GM19438 (cell line): ENCODE measurements at regions not wholly inside any gene's neighbourhood (a gene's known extent, or its start where the extent isn't known, plus 50 kb on each side); places are given as distances from the start of the nearest gene placed in this dataset.

Experiments
- ATAC-seq: cut with Tn5 transposase; IDR thresholded peaks from one replicate; pipeline ENCODE4 v1.9.1; 2021; ENCODE audit warnings: low read depth; ENCODE audit not compliant: unreplicated experiment

DNA sequence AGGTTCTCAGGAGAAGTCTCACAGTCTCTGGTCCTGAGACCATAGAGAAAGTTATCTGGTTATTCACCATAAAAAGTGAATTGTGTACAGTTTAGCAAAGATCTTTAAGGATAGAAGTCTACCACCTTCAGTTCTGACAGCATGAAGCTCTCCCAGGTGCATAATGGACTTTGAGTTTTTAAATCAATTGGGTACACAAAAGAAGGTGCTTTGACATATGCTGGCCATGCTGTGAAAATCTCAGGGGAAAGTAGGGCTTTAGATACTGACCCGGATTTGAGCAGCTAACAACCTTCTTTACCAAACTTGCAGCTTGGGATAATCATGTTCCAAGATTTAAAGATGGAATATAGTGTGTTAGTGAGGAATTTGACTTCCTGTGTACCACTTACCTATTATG, 264.2 kb downstream of the ZSWIM6 start:
- ATAC-seq = no peak

DNA sequence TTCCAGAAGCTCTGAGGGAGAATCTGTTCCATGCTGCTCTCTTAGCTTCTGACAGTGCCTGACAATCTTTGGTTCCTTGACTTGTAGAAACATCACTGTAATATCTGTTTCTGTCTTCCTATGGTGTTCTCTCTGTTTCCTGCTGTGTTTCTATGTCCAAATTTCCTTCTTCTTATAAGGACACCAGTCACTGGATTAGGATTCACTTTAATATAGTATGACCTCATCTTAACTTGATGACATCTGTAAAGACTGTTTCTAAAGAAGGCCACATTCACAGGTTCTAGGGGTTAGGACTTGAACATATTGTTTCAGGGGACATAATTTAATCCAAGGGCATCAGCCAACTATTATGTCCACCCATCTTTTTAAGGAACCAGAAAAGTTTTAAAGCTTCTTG, 265.6 kb downstream of the ZSWIM6 start:
- no peak for ATAC-seq

DNA sequence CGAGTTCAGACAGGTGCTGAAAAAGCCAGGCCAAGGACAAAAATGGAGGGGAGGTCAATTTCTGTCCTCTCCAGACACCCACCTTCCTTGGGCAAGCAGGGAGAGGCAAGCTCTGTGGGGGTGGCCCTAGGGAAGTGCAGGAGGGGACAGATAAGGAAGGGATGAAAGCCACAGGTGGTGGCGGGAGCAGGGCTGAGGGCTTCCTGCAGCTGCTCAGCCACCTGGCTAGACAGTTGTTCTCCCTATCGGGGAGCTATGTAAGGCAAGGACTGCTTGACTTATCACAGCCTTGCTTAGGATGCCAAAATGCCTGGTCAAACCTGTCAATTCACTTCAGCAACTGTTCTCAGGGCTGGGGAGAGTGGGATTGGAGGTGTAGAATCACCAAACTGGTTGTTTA, 266.1 kb downstream of the ZSWIM6 start:
- ATAC-seq = no peak

DNA sequence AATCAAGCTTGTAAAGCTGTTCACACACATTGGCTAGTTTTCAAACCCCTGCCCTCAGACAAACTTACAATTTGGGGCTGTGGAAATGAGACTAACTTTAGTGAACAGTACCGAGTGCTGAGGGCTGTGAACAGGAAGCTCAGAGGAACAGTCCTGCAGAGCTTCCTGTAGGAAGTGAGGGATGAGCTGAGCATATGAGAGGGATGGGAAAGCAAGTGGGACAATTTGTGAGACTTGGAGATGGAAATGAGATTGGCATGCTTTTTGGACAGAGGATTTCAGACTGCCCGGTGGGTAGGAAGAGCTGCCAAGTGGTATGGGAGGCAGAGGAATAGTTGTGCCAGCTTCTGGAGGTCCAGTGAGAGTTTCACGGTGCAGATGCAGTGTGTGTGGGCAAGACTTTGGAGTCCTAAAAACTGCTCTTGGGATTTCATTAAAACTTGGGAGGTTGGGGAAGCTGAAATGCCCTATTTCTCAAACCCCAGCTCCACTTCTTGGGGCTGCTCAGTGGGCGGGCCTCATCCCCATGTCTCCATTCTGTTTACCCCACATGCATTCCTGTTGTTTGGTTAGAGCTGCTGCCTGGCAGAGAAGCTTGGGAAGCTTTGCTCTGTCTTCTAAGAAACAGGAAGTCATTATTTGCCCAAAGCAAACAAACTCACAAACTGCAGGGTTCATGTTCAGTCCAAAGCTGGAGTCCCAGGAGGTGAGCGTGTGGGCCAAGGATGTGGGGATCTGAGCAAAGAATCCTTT, 267.5 kb downstream of the ZSWIM6 start:
- ATAC-seq = no peak

DNA sequence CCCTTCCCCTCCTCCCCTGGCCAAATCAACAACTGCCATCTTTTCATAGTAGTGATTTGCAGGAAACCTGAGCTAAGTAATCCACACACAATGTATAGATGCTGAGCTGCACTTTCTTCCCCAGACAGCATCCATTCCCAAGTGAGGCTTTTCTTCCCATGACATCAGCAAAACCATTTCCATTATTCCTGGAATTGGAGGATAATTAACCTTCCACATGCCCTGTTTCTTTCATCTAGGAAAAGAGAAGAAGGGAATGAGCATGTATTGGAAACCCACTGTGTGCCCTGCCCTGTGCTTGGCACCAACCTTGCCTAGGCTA, 268.0 kb downstream of the ZSWIM6 start:
- no peak for ATAC-seq

DNA sequence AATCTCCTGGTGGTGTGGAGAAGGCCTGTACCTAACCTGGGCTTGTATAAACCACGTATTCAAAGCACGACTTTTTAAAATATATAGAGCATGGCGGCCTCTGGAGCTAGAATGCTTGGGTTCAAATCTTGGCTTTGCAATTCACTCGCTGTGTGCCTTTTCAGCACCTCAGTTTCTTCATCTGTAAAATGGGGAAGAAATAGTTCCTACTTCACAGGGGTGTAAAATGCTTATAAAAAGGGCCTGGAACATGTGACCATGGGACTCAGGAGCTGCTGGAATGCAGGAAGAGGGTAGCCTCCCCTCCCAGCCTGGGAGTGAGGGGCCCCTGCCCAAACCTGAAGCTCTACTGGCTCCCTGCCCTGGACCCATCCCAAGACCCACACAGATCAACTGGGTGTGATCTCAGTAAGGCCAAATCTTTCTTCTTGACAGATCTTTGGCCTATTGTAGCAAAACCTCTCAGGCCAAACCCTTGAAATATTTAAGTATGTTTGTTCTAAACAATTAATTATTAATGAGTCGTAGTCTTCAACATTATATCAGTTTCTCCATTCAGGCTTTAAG, 269.0 kb downstream of the ZSWIM6 start:
- ATAC-seq = no peak

DNA sequence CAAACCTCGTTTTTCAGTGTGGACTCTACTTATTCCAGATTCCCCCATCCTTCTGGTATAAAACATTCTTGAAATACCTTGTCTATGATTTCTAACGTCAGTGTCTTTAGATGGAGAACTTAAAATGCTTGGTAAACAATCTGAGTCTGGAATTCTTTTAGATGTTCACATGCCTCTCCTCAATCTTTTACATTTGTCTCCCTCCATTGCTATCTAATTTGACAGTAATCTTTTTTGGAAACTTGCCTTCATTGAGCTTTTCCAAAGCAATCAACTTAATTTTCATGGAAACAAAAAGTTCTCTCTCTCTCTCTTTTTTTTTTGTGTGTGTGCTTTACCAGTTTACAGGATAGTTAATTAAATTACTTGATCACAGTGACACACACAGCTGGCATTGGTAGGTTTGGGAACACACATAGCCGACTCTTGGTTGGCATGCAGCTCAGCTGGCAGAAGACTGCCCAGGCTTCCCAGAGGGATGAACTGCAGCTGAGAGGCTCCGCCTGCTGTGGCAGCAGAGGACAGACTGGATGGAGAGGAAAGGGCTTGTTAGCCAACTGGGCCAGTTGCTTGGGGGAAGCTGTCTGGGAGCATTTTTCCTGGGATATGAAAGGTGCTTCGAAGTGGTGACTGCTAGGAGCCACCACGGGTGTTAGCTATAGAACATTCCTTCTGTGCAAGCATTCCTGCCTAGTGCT, 271.3 kb downstream of the ZSWIM6 start:
- ATAC-seq = no peak

DNA sequence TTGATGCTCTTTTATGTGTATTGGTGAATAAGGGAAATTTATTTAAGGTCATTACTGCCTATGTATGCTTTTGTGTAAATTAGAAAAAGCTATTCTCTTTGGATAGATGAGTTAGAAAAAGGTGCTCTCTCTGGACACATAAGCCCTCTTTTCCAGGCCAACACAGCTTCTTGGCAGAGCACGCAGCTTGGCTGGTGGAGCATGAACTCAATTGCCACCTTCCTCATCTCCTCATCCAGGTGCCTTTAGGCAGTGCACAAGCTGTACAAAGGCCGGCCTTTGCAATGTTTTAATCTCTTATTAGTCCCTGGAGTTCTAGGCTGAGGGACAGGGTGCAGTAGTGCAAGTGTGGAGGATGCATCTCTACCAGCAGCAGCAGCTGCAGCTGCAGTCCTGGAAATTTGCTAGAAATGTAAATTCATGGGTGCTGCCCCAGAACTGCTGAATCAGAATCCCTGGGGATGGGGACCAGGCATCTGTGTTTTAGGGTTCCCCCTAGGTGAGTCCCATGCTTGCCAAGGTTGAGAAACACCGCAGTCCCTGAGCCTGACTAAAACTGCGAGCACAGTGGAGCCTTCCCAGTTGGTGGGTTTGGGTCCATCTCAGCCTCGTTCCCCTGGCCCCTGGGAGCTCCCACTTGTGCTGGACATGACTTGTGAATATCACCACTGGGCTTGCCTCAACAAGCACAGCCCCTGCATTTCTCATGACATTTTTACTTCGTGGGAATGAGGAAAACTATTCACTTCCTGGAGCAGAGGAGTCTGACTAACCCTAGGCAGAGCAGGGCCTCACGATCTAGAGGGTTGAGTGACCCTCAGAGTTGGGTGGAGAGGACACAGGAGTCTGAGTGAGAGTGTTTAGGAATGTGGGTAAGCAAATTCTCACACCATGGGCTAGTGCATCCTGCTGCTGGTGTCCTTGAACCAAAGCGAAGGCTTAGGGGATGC, 272.3 kb downstream of the ZSWIM6 start:
- no peak for ATAC-seq

DNA sequence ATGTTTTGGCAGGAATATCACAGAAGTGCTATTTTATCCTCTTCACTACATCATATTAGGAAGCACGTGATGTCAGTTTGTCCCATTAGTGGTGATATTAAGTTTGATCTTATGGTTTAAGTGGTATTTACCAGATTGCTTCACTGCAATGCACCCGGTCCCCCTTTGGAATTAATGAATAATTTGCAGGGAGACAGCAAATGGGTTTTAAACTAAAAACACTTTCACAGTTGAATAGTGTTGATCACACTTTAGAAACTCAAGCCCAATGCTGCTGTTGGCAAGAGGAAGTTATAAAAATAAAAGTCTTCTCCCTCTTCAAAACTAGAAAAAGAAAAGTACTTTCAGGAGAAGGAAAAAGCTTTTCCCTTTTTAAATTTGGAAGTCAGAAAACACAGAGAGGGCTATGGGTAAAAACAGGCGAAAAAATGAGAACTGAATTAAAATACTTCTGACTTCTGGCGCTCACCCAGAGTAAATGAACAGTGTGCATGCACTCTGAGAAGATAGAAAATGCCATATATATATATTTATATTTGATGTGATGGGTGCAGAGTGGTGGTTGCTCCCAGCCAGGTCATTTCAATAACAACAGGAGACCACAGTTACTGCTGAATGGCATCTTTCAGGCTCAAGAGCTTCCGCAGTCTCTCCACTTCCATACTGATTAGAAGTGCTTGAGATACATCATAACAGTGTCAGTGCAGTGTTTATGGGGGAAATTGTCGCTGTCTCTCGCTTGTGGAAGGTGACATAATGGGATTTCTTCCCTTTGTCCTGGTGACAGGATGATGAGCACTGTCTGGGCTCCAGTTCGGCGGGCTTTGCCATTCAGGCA, 278.0 kb downstream of the ZSWIM6 start:
- no peak for ATAC-seq

DNA sequence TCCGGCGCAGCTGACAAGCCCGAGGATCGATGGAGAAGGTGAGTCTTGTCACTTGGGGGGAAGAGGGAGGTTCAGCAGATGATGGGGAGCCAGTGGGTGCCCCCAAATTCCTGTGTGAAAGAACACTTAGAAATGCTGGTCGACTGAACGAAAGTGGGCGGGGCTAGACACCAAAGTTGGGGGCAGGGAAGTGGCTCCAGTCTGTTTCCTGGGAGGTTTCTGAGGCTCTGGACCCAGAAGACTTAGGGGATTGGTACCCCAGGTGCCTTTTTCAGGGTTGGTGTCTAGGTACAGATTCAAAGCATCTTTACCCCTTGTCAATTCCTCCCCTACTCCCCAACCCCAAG, 278.6 kb downstream of the ZSWIM6 start:
- no peak for ATAC-seq

DNA sequence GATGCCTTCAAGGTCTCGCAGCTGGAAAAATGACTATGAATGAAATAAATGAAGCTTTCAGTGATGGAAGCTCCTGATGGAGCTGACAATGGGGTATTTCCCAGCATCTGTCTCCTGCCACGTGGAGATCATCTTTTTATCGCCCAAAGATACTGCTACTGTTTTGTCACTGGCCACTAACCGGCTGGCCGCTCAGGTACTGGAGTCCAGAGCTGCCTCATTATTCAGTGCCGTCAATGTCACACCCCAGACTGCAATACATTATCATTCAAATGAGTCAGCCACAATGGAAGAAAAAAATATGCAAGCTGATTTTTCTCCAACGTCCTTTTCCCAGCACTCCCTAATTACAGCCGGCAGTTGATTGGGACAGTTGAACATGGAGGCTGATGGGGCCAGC, 280.4 kb downstream of the ZSWIM6 start:
- ATAC-seq = no peak

DNA sequence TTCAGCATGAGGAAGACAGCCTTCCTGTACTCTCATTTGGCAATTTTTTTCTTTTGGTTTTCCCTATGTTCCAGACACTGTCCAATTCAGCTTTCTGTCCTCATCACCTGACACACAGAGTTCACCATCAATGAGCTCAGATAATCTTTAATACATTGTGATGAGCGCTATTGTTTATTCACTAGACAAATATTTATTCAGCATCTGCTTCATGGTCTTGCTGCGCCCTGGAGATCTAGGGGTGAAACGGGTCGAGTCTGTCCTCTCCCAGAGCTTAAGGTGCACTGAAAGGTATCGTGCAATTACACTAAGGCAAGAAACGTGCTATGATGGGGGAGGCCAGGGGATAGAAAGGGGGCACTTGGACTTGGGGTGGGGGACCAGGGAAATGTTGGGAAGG, 281.6 kb downstream of the ZSWIM6 start:
- no peak for ATAC-seq

DNA sequence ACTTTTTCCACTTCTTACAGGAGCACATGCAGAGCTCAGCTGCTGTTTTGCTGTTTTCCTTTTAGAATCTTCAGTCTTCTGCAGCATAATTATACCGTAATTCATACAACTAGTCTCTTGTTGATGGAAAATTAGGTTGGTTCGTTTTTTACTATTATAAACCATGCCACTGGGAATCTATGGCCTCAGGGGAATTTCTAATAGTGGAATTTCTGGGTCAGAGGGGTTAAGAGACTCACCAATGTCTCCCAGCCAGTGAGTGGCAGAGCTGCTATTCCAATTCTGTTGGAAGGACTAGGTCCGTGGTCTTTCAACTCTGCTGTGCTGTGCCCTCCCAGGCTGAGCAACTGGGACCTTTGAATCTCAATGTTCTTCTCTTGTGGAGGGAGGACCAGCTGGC, 282.5 kb downstream of the ZSWIM6 start:
- no peak for ATAC-seq

DNA sequence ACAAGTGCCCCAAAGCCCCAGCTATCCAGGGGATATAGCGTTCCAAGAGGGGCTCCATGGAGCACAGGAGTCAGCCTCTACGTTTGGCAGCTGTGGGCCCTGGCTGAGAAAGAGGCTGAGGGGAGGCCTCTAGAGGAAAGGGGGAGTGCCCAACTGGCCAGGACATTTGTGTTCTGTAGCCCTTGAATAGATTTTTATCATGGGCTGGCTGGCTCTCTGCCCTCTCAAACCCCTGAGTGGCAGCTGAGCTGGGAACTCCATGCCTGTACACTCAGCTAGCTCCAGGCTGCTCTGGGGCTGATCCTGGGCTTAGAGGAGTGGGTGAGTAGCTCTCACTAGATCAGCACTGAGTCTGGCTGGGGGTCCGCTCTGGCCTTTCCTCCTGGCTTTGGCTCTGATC, 285.0 kb downstream of the ZSWIM6 start:
- no peak for ATAC-seq

DNA sequence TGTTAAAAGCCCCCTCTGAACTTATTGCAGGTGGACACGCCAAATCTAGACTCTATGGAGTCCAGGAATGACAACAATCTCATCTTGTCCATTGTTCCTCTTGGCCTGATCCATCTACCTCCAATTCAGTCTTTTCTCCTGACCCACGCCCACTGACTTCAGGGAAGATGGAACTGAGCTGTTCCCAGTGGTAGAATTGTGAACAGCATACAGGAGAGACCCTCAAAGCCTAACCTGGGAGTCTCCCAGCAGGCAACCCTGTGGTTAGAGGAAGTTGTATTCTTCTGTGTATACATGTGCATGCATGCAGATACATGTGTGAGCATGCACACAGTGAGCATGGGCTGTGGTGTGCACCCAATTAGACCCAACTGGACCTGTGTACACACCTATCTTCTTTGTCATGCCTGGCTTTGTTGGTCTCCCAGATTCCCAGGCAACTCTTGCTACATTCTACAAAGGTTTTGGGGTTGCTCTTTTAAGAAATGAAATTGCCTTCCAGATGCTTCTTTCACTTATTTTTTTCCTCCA, 286.0 kb downstream of the ZSWIM6 start:
- no peak for ATAC-seq

DNA sequence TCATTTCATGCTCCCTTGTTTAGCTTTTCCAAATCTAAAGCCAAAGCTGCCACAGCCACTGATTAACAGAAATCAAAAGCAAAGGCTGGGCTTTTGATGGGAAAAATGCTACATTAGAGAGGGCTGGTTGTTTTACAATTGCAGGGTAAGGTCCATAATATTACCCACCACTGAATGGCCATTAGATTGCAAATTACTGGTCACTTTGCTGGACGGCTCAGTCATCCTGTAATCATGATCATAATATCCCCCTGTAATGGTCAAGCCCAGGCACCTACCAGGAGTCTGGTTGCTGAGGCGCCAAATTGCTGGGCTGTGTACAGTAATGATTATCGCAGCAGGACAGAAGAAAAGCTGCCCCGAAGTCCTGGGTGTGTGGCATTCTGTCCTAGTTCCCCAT, 286.5 kb downstream of the ZSWIM6 start:
- no peak for ATAC-seq

DNA sequence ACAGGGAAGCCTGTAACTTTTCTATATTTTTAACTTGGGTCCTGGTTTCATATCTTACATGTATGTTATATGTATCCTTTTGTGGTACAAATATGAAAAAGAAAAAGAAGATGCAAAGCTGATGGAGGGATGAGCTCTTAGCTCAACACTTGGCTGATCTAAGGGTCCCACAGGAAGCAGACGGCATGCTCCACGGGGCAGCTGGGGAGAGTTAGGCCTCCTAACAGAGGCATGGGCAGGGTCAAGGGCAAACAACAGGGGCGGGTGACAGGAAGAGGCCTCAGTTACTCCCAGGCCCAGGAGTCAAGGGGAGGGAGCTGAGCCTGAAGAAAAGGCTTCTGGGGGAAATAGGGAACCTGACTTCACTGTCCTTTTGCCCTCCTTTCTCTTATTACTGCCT, 287.2 kb downstream of the ZSWIM6 start:
- no peak for ATAC-seq

DNA sequence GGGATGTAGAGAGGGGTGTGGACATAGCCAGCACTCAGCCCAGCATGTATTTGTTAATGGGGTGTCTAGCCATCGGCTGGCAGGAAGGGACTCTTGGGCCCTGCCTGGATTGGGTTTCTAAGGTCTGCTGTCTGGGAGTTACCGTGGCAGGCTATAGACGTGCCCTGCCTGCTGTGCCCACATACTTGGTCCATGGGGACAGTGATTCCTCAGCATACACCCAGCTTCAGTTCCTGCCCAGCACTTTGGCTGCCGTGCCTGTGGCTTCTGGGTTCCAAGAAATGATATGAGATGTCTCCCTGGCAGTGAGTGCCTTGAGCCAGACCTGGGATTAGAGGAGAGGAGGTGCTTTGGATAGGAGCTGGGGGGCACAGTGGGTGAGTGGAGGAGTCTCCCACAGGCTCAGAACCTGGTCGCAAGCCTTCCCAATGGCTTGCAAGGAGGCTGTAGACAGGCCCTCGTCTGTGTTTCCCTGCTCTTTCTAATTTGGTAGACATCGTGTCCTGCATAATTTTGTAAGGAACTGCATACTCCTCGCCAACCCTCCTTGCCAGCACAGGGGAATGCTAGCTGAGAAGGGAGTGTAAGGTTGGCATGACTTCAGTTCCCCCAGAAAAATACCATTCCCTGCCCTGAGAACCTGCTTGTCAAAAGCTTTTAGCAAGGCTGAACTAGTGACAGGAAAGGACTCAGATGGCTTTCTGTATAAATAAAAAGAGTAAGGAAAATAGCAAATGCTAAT, 287.9 kb downstream of the ZSWIM6 start:
- ATAC-seq = no peak

DNA sequence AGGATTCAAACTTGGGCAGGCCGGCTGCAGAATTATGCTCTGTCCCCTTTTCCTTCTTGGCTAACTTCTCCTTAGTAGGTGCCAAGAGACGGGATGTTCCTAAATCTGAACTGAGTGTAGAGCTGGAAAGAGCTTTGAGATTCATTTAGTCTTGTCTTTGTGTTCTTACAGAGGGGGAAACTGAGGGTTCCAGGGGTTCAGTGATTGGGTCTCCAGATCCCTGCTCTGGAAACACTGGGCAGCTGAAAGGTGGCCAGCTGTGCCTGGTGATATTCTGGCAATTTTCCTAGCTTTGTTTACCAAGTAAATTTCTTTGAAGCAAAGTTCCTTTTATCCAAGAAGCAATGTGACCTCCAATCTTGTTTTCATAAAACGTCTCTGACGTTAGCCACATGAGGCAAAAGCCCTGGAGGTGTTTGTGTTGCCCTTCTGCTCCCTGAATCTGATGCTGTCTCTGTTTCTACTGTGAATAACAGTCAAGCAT, 288.7 kb downstream of the ZSWIM6 start:
- ATAC-seq = no peak
